HEK293 (cell line): ENCODE measurements at regions not wholly inside any gene's neighbourhood (a gene's known extent, or its start where the extent isn't known, plus 50 kb on each side); places are given as distances from the start of the nearest gene placed in this dataset.

Experiments used
- PATZ1 ChIP-seq: fragments of 450-650 bp; formaldehyde crosslinking; IDR thresholded peaks from 2 replicates; pipeline ENCODE4 v1.5.1; 2016; ENCODE audit warnings: missing biosample characterization, missing genetic modification characterization
- ZNF121 ChIP-seq: fragments of 450-650 bp; formaldehyde crosslinking; IDR thresholded peaks from 2 replicates; pipeline ENCODE4 v1.5.1; 2016; ENCODE audit warnings: missing biosample characterization, missing genetic modification characterization
- ZNF248 ChIP-seq: fragments of 450-650 bp; formaldehyde crosslinking; IDR thresholded peaks from 2 replicates; pipeline ENCODE4 v1.5.1; 2017; ENCODE audit warnings: missing biosample characterization, missing genetic modification characterization
- ZNF341 ChIP-seq: fragments of 450-650 bp; formaldehyde crosslinking; IDR thresholded peaks from 2 replicates; pipeline ENCODE4; 2016; ENCODE audit warnings: low read depth, missing biosample characterization, missing genetic modification characterization
- ZNF362 ChIP-seq: fragments of 450-650 bp; formaldehyde crosslinking; IDR thresholded peaks from 2 replicates; pipeline ENCODE4 v1.5.1; 2016; ENCODE audit warnings: missing biosample characterization, missing genetic modification characterization
- ZNF561 ChIP-seq: fragments of 450-650 bp; IDR thresholded peaks from 2 replicates; pipeline ENCODE4 v1.5.1; 2018; ENCODE audit warnings: missing biosample characterization, missing genetic modification characterization, borderline replicate concordance
- ZNF670 ChIP-seq: fragments of 450-650 bp; formaldehyde crosslinking; IDR thresholded peaks from 2 replicates; pipeline ENCODE4 v1.5.1; 2016; ENCODE audit warnings: missing biosample characterization, missing genetic modification characterization, low read depth
- TF ChIP-seq, protein P1 (sequence below): fragments of 450-650 bp; formaldehyde crosslinking; IDR thresholded peaks from 2 replicates; pipeline ENCODE4 v1.5.1; 2016; ENCODE audit warnings: missing biosample characterization, missing genetic modification characterization
- TF ChIP-seq, protein P2 (sequence below): fragments of 450-650 bp; formaldehyde crosslinking; IDR thresholded peaks from 2 replicates; pipeline ENCODE4 v1.5.1; 2016; ENCODE audit warnings: missing biosample characterization, missing genetic modification characterization
- TF ChIP-seq, protein P3 (sequence below): fragments of 450-650 bp; formaldehyde crosslinking; IDR thresholded peaks from 2 replicates; pipeline ENCODE4 v1.5.1; 2016; ENCODE audit warnings: missing biosample characterization, missing genetic modification characterization
- TF ChIP-seq, protein P4 (sequence below): fragments of 450-650 bp; IDR thresholded peaks from 2 replicates; pipeline ENCODE4 v1.5.1; 2018; ENCODE audit warnings: missing biosample characterization, mild to moderate bottlenecking, missing genetic modification characterization
- TF ChIP-seq, protein P5 (sequence below): fragments of 450-650 bp; formaldehyde crosslinking; IDR thresholded peaks from 2 replicates; pipeline ENCODE4 v1.5.1; 2016; ENCODE audit warnings: missing biosample characterization, missing genetic modification characterization

DNA sequence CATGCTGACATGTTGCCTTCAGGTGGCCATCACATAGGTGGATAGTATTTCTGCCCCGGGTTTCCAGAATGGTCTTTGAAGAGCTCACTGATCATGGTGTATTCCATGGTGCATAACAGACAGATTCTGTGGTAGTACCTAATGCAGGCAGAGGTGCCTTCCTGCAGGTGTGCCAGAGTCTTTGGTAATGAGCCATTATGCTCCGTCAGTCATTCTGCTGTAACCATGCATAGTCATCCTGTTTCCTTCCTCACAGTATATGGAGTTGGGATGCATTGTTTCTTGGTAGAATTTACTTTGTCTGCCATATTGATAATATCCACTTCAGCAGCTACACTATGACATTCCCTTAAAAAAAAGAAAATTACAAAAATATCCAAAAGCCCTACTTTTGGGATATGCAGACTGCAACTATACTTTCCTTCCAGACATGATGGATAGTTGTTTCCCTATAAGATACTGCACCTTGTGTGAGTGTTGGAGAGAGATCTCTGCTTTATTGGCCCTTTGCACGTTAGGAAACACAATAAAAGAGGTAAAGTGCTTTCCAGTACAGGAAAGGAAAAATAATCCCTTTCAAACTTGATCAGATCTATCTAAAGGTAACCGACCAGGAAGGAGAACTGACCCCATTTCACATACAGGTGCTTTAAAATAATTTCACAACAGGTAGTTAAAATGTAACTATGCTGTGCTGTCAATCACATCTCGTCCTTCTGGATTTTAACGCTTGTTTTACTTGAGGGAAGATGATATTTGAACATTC is 537.5 kb upstream of the WWC1 start:
- TF ChIP-seq, protein P1, sequence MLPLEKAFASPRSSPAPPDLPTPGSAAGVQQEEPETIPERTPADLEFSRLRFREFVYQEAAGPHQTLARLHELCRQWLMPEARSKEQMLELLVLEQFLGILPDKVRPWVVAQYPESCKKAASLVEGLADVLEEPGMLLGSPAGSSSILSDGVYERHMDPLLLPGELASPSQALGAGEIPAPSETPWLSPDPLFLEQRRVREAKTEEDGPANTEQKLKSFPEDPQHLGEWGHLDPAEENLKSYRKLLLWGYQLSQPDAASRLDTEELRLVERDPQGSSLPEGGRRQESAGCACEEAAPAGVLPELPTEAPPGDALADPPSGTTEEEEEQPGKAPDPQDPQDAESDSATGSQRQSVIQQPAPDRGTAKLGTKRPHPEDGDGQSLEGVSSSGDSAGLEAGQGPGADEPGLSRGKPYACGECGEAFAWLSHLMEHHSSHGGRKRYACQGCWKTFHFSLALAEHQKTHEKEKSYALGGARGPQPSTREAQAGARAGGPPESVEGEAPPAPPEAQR (tag by site-specific recombination): no peak
- TF ChIP-seq ZNF121 (no peak), ZNF362 (tag by site-specific recombination) (no peak), ZNF341 (tag by site-specific recombination) (no peak), ZNF248 (tag by site-specific recombination) (no peak), PATZ1 (tag by site-specific recombination) (no peak), ZNF670 (tag by site-specific recombination) (no peak), ZNF561 (tag by site-specific recombination) (no peak)
- TF ChIP-seq, protein P2, sequence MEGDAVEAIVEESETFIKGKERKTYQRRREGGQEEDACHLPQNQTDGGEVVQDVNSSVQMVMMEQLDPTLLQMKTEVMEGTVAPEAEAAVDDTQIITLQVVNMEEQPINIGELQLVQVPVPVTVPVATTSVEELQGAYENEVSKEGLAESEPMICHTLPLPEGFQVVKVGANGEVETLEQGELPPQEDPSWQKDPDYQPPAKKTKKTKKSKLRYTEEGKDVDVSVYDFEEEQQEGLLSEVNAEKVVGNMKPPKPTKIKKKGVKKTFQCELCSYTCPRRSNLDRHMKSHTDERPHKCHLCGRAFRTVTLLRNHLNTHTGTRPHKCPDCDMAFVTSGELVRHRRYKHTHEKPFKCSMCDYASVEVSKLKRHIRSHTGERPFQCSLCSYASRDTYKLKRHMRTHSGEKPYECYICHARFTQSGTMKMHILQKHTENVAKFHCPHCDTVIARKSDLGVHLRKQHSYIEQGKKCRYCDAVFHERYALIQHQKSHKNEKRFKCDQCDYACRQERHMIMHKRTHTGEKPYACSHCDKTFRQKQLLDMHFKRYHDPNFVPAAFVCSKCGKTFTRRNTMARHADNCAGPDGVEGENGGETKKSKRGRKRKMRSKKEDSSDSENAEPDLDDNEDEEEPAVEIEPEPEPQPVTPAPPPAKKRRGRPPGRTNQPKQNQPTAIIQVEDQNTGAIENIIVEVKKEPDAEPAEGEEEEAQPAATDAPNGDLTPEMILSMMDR (tag by site-specific recombination): no peak
- TF ChIP-seq, protein P3, sequence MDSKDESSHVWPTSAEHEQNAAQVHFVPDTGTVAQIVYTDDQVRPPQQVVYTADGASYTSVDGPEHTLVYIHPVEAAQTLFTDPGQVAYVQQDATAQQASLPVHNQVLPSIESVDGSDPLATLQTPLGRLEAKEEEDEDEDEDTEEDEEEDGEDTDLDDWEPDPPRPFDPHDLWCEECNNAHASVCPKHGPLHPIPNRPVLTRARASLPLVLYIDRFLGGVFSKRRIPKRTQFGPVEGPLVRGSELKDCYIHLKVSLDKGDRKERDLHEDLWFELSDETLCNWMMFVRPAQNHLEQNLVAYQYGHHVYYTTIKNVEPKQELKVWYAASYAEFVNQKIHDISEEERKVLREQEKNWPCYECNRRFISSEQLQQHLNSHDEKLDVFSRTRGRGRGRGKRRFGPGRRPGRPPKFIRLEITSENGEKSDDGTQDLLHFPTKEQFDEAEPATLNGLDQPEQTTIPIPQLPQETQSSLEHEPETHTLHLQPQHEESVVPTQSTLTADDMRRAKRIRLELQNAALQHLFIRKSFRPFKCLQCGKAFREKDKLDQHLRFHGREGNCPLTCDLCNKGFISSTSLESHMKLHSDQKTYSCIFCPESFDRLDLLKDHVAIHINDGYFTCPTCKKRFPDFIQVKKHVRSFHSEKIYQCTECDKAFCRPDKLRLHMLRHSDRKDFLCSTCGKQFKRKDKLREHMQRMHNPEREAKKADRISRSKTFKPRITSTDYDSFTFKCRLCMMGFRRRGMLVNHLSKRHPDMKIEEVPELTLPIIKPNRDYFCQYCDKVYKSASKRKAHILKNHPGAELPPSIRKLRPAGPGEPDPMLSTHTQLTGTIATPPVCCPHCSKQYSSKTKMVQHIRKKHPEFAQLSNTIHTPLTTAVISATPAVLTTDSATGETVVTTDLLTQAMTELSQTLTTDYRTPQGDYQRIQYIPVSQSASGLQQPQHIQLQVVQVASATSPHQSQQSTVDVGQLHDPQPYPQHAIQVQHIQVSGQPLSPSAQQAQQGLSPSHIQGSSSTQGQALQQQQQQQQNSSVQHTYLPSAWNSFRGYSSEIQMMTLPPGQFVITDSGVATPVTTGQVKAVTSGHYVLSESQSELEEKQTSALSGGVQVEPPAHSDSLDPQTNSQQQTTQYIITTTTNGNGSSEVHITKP (tag by site-specific recombination): no peak
- TF ChIP-seq, protein P4, sequence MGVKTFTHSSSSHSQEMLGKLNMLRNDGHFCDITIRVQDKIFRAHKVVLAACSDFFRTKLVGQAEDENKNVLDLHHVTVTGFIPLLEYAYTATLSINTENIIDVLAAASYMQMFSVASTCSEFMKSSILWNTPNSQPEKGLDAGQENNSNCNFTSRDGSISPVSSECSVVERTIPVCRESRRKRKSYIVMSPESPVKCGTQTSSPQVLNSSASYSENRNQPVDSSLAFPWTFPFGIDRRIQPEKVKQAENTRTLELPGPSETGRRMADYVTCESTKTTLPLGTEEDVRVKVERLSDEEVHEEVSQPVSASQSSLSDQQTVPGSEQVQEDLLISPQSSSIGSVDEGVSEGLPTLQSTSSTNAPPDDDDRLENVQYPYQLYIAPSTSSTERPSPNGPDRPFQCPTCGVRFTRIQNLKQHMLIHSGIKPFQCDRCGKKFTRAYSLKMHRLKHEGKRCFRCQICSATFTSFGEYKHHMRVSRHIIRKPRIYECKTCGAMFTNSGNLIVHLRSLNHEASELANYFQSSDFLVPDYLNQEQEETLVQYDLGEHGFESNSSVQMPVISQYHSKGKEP (tag by site-specific recombination): no peak
- TF ChIP-seq, protein P5, sequence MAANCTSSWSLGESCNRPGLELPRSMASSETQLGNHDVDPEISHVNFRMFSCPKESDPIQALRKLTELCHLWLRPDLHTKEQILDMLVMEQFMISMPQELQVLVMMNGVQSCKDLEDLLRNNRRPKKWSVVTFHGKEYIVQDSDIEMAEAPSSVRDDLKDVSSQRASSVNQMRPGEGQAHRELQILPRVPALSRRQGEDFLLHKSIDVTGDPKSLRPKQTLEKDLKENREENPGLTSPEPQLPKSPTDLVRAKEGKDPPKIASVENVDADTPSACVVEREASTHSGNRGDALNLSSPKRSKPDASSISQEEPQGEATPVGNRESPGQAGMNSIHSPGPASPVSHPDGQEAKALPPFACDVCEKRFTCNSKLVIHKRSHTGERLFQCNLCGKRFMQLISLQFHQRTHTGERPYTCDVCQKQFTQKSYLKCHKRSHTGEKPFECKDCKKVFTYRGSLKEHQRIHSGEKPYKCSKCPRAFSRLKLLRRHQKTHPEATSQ (tag by site-specific recombination): no peak
